IPS DF 19.7 (cell line): ENCODE measurements at regions not wholly inside any gene's neighbourhood (a gene's known extent, or its start where the extent isn't known, plus 50 kb on each side); places are given as distances from the start of the nearest gene placed in this dataset.

Experiments
- DNase-seq: peaks from one replicate; pipeline ENCODE4 v3.0.0-alpha.2; 2013; ENCODE audit warnings: low read depth, low spot score

DNA sequence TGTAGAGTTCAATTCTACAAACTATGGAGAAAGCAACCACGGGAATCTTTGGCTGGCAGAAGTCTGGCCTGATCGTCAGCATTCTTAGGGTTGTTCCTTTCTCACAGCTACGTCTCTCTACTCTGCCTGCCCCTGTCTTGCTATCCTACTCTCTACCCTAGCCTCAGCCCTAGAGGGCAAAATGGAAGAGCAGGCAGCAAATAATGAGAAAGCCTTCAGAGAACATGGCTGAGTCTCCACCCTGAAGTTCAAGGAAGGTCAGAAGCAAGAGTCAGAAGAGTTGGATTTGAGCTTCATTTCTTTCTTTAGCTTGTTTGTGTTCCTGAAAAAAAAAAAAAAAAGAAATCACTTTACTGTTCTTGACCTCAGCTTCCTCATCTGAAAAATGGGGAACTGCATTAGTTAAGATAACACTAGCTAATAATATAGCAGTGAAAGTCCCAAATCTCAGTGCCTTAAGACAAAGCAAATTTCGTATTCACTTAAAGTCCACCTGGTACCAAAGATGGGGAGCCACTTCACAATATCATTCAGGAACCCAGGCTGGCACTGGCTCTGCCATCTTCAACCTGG, 50.2 kb upstream of the CCND2 start:
- no peak for DNase-seq

DNA sequence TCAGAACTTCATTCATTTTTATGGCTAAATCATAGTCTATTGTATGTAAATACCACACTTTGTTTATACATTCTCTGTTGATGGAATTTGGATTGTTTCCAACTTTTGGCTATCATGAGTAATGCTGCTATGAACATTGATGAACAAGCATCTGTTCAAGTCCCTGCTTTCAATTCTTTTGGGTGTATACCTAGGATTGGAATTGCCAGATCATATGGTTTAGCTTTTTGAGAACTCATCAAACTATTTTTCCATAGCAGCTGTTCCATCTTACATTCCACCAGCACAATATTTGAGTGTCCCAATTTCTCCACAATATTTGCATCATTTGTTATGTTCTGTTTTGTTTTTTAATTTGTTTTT, 52.3 kb upstream of the CCND2 start:
- DNase-seq, result no peak

DNA sequence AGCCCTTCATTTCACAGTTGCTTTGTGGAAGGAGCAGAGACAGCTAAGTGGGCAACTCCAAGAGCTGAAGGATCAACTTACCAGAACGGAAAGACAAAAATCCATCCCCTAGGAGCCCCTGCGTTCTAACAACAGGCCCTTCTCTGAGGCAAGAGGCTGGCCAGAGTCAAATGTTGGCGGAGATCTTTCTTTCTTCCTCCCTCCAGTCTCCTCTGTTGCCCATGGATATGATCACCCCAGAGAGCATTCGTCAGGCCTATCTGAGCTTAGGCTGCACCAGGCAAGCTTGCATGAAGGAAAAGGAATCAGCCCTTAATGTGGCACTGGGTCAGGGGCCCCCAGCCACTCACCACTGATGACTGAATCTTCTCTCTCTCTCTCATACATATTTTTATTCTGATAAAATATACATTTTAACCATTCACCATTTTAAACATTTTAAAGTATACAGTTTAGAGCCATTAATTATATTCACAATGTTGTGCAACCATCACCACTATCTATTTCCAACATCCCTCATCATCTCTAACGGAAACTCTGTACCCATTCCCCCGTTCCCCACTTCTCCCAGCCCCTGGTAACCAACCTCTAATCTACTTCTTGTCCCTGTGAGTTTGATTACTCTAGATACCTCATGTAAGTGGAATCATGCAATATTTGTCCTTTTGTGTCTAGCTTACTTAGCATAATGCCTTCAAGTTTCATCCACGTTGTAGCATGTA, 52.9 kb upstream of the CCND2 start:
- no peak for DNase-seq

GRCh38 chr12:4217091-4217490, 56.5 kb upstream of the CCND2 start:
- no peak for DNase-seq

- DNase-seq, result no peak
These were observed 57.2 kb upstream of the CCND2 start for GRCh38 chr12:4216187-4216927.

- no peak for DNase-seq
These were observed 58.1 kb upstream of the CCND2 start for GRCh38 chr12:4215229-4216186.

DNA sequence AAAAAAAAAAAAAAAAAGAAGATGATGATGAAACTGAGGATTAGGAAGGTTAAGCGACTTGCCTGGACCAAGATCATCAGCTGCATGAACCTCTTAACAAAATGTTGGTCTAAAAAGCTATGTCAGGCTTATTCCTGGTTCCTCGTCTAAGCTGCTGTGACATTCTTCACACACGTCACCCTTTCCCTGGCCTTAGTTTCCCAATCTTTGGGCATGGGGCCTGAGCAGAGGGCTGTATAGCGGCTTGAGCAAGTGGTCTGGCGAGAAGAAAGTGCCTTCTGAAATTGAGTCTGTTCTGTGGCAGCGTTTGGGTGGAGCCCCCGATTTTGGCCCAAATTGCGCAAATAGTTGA, 58.7 kb upstream of the CCND2 start:
- DNase-seq, result no peak

GRCh38 chr12:4213471-4213870, 60.1 kb upstream of the CCND2 start:
- DNase-seq, result no peak

- DNase-seq, result no peak
These were observed 60.7 kb upstream of the CCND2 start for GRCh38 chr12:4212845-4213244.

GRCh38 chr12:4211372-4211771, 62.2 kb upstream of the CCND2 start:
- no peak for DNase-seq

GRCh38 chr12:4210183-4210582, 63.4 kb upstream of the CCND2 start:
- DNase-seq, result no peak

GRCh38 chr12:4206470-4206869, 67.1 kb upstream of the CCND2 start:
- DNase-seq, result no peak

- peak; percentile 80 for DNase-seq
These were observed 69.7 kb upstream of the CCND2 start for GRCh38 chr12:4203772-4204376.

GRCh38 chr12:4202918-4203317, 70.6 kb upstream of the CCND2 start:
- DNase-seq, result no peak

DNA sequence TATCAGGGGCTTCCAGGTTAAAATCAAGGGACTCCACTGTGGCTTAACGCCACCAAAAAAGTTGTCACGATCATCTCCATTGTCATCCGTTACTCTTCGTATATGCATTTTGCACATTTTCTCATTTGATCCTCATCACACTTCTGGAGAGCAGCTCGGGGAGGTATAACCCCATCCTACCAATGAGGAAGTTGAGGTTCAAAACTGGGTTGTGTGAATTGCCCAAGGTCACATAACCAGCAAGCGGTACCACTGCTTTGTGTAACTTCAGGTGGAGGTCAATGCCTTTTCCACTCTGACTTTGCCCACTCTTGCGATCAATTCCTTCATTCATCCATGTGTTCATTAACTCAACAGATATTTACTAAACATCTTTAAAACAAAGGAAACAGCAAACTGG, 71.1 kb upstream of the CCND2 start:
- no peak for DNase-seq

- DNase-seq, result no peak
These were observed 72.0 kb upstream of the CCND2 start for GRCh38 chr12:4201333-4202100.

- DNase-seq, result no peak
These were observed 75.4 kb upstream of the CCND2 start for GRCh38 chr12:4197922-4198763.

DNA sequence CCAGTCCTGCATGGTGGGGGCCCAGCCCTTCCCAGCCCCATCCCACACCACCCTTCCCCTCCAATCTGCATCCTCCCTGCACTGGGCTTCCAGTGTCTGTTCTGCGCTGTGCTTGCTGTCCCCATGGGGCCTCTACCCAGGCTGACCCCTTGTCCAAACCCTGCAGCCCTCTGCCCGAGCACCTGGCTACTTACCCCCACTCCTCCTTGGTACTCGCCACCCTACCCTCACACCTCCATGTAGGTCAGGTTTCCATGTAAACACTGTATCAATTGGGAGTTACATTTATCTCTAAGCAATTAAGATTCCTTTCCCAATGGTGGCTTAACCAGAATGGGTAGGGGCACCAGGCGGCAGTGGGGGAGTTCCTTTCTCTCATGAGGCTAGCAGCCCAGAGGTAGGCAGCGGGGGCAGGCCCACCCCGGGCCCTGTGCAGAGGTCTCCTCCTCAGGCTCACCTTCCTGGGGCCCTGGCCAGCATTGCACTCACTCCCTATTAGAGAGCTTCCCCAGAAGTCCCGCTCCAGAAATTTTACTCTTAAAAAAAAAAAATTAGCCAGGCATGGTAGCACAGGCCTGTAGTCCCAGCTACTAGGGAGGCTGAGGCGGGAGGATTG, 76.6 kb upstream of the CCND2 start:
- no peak for DNase-seq

DNA sequence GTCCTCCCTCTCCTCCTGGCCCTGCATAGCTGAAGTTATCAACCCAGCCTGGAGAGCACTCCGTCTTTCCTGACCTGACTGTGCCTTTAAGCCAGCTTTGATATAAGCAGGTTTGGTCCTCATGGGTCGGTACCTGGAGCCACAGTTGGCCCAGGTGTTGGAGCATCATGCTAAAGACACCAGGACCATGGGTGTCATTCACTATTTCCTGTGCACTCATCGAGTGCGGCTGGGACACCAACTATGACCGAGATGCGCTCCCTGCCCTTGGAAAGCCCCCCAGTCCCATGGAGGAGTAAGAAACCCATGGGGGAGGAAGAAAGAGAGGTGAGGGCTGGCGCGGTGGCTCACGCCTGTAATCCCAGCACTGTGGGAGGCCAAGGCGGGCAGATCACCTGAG, 78.9 kb upstream of the CCND2 start:
- DNase-seq, result no peak

GRCh38 chr12:4193821-4194220, 79.7 kb upstream of the CCND2 start:
- no peak for DNase-seq
